Thoracic aorta (tissue), 2 donors: ENCODE measurements at regions not wholly inside any gene's neighbourhood (a gene's known extent, or its start where the extent isn't known, plus 50 kb on each side); places are given as distances from the start of the nearest gene placed in this dataset.
"Not testable (repeated sequence)": the region's sequence is repeated elsewhere in the genome, so short reads cannot be mapped to it uniquely, and the experiment has no call there.

Experiments
- ATAC-seq: fragments of 150-250 bp; one replicate; pipeline ENCODE4 v1.8.0; 2017; ENCODE audit warnings: low read depth; ENCODE audit not compliant: insufficient number of reproducible peaks, low FRiP score
- DNase-seq: peaks from one replicate; pipeline ENCODE4 v3.0.0-alpha.2; 2020; ENCODE audit warnings: low spot score
- H3K27ac ChIP-seq, 2 donors: fragments of 200-600 bp; sonication (generic); 1 replicate in 1 of 2; 2 replicates in 1 of 2; pipeline ENCODE4 v1.5.1; 2016; ENCODE audit warnings: mild to moderate bottlenecking in 2 of 2, moderate library complexity in 2 of 2
- H3K27me3 ChIP-seq: fragments of 200-600 bp; sonication (generic); replicated peaks from 2 replicates; pipeline ENCODE4 v1.6.0; 2016; ENCODE audit warnings: mild to moderate bottlenecking; ENCODE audit not compliant: insufficient read depth
- H3K36me3 ChIP-seq: fragments of 200-600 bp; sonication (generic); one replicate; pipeline ENCODE4 v1.5.1; 2016
- H3K4me1 ChIP-seq, 2 donors: fragments of 200-600 bp; sonication (generic); 1 replicate in 1 of 2; 2 replicates in 1 of 2; pipeline versions ENCODE4 v1.5.1 to v1.6.0; 2016; ENCODE audit warnings: low read depth in 2 of 2, mild to moderate bottlenecking in 1 of 2; ENCODE audit not compliant: control insufficient read depth in 1 of 2
- H3K4me3 ChIP-seq: fragments of 200-600 bp; sonication (generic); 2 replicates; pipeline ENCODE4 v1.5.1; 2016; ENCODE audit warnings: mild to moderate bottlenecking
- H3K9me3 ChIP-seq: fragments of 200-600 bp; sonication (generic); 2 replicates; pipeline ENCODE4 v1.5.1; 2016
- TF ChIP-seq, protein P1 (sequence below): fragments of 200-600 bp; sonication (generic); IDR thresholded peaks from one replicate; pipeline ENCODE4 v1.5.1; 2019; ENCODE audit warnings: antibody characterized with exemption

DNA sequence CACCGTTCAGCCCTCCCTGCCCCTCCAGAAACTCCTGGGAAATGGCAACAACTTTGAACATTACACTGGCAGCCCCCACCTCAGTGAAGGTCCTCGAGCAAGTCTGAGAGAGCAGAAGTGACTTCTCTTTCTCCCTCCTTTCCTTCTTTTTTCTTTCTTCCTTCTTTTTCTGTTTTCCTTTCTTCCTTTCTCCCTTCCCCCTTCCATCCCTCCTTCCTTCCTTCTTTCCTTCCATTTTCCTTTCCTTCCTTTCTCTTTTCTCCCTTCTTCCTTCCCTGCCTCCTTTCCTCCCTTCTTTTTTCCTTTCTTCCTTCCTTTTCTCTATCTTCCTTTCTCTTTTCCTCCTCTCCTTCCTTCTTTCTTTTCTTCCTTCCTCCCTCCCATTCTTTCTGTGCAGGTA lies 162.7 kb downstream of the UNC5CL start:
- no peak for ATAC-seq
- TF ChIP-seq, protein P1, sequence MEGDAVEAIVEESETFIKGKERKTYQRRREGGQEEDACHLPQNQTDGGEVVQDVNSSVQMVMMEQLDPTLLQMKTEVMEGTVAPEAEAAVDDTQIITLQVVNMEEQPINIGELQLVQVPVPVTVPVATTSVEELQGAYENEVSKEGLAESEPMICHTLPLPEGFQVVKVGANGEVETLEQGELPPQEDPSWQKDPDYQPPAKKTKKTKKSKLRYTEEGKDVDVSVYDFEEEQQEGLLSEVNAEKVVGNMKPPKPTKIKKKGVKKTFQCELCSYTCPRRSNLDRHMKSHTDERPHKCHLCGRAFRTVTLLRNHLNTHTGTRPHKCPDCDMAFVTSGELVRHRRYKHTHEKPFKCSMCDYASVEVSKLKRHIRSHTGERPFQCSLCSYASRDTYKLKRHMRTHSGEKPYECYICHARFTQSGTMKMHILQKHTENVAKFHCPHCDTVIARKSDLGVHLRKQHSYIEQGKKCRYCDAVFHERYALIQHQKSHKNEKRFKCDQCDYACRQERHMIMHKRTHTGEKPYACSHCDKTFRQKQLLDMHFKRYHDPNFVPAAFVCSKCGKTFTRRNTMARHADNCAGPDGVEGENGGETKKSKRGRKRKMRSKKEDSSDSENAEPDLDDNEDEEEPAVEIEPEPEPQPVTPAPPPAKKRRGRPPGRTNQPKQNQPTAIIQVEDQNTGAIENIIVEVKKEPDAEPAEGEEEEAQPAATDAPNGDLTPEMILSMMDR = no peak

DNA sequence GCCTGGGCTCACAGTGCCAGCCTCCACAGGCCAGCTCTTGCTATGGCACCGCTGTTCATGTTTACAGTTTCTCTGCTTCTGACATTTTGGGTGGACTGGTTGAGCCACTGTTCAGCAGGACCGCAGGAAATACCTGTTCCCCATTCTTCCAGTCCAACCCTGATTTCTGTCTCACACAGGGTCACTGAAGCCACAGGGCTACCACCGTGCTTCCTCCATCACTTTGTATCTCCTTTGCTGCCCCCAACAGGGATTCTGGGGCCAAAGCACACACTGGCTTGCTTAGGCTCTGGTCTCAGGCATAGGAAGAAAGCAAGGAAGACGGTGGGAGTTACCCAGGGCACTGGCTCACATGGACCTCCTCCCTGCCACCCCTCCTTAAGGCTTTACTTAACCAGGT lies 164.5 kb downstream of the UNC5CL start:
- no peaks in the 10 kb centered on the region for H3K36me3 ChIP-seq
- TF ChIP-seq, protein P1 = no peak
- ATAC-seq (no peak), DNase-seq (no peak)
- H3K9me3 ChIP-seq = no peaks in the 10 kb centered on the region
- no peaks in the 10 kb centered on the region for H3K4me1 ChIP-seq
- no peaks in the 10 kb centered on the region for H3K27me3 ChIP-seq
- no peak overlapping the region for H3K4me3 ChIP-seq
- H3K27ac ChIP-seq = no peak overlapping the region

More for the DNA sequence above, 162.7 kb downstream of the UNC5CL start:
- no peaks in the 10 kb centered on the region for H3K4me1 ChIP-seq
- no peaks in the 10 kb centered on the region for H3K9me3 ChIP-seq
- no peak overlapping the region for H3K4me3 ChIP-seq
- no peaks in the 10 kb centered on the region for H3K36me3 ChIP-seq
- H3K27ac ChIP-seq = no peak overlapping the region
- no peaks in the 10 kb centered on the region for H3K27me3 ChIP-seq
- no peak for DNase-seq

DNA sequence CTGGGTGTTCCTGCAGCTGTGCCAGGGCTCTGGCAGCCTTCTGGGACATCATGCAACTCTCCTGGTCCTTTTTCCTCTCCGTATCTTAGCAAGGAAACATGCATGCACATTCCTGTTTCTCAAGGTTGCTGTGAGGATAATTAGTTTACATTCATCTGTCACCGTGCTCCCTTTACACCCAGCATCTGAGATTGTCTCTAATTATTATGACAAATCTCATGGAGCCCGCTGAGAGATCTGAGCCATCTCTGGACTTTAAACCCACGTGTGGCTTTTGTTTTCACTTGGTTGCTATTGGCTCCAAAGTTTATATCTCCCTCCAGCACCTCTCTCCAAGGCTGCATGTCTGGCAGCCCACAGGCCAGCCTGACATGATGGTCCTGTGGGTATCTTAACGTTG lies 167.6 kb downstream of the UNC5CL start:
- no peaks in the 10 kb centered on the region for H3K27me3 ChIP-seq
- no peak for ATAC-seq
- H3K27ac ChIP-seq = no peak overlapping the region

DNA sequence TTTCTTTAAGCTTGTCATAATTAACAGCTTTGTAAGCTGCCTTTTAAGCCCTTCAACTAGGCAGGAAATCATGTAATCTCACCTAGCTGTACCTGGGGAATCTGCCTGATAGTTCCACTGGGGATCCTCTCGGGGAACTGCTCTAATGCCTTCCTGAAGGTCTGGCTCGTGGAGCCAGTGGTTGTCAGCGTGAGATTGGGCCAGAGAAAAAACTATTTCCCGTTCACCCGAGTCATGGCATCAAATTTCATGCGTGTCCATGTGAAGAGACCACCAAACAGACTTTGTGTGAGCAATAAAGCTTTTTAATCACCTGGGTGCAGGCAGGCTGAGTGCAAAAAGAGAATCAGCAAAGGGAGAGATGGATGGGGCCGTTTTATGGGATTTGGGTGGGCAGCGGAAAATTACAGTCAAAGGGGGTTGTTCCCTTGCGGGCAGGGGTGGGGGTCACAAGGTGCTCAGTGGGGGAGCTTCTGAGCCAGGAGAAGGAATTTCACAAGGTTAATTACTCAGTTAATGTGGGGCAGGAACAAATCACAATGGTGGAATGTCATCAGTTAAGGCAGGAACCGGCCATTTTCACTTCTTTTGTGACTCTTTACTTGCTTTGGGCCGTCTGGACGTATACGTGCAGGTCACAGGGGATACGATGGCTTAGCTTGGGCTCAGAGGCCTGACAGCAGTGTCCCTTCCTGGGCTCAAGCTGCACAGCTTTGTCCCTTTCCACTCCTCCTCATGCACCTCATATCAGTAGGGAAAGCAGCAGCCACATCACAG lies 170.7 kb downstream of the UNC5CL start:
- not testable (repeated sequence) for H3K27me3 ChIP-seq, ATAC-seq, DNase-seq, H3K4me3 ChIP-seq, H3K27ac ChIP-seq, H3K36me3 ChIP-seq, H3K4me1 ChIP-seq, H3K9me3 ChIP-seq

More for the DNA sequence above, 167.6 kb downstream of the UNC5CL start:
- TF ChIP-seq, protein P1 = no peak
- H3K4me1 ChIP-seq = no peaks in the 10 kb centered on the region
- no peak overlapping the region for H3K4me3 ChIP-seq
- no peaks in the 10 kb centered on the region for H3K9me3 ChIP-seq
- DNase-seq = no peak
- no peaks in the 10 kb centered on the region for H3K36me3 ChIP-seq

DNA sequence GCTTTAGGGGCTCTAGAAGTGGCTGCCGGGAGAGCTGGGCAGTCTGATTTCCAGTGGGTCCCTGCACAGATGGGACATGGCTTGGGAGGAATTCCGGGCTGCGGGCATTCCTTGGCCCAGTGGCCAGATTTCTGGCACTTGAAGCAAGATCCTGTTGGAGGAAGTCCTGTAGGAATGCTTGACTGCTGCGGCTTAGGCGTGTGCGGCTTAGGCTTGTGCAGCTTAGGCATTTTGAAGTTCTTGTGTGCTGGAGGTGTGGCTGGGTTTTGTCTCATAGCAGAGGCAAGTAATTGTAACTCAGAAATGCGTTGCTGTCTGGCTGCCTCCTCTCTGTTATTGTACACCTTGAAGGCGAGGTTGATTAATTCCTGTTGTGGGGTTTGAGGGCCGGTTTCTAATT lies 171.5 kb downstream of the UNC5CL start:
- H3K27me3 ChIP-seq, H3K36me3 ChIP-seq, ATAC-seq, DNase-seq, H3K27ac ChIP-seq, H3K4me1 ChIP-seq, H3K4me3 ChIP-seq, H3K9me3 ChIP-seq: not testable (repeated sequence)

DNA sequence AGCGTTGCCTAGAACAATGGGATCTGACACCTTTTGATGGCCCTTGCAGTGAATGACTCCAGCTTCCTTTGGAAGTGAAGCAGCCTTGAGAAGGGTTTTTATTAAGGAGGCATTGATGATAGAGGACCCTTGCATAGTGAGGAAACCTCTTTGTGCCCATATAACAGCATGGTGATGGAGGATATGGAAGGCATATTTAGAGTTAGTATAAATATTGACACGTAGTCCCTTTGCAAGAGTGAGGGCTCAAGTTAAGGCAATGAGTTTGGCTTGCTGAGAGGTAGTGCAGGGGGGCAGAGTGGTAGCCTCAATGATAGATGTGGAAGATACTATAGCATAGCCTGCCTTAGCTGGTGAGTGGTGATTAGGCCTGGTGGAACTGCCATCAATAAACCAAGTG lies 173.8 kb downstream of the UNC5CL start:
- H3K36me3 ChIP-seq, ATAC-seq, H3K27me3 ChIP-seq, H3K9me3 ChIP-seq, H3K4me3 ChIP-seq, H3K27ac ChIP-seq, H3K4me1 ChIP-seq, DNase-seq: not testable (repeated sequence)

DNA sequence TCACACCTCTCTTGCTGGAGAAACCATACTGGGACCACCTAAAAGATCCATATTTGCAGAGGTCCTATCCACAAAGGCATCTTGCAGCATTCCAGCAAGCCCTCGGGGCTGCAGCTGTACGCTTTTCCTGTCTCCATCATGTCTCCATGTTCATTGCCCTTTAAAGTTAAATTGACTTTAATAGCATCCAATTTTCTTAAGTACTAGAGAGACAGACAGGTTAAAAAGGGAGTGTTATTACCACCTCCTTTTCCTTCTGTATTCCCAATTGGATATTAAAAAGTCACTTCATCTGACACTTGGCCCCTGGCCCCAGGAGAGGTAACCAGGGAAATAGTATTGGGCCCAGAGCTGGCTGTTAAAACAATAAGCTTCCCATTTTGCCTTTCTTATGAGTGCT lies 178.6 kb downstream of the UNC5CL start:
- no peak overlapping the region for H3K4me3 ChIP-seq
- no peak overlapping the region for H3K27ac ChIP-seq
- no peaks in the 10 kb centered on the region for H3K4me1 ChIP-seq
- H3K27me3 ChIP-seq = no peaks in the 10 kb centered on the region
- TF ChIP-seq, protein P1 = no peak
- H3K9me3 ChIP-seq = no peaks in the 10 kb centered on the region
- DNase-seq (no peak), ATAC-seq (no peak)
- H3K36me3 ChIP-seq = no peaks in the 10 kb centered on the region
